ENCODE measurements at regions not wholly inside any gene's neighbourhood (a gene's known extent, or its start where the extent isn't known, plus 50 kb on each side); places are given as distances from the start of the nearest gene placed in this dataset.

- H3K9me3 ChIP-seq, result no peaks in the 10 kb centered on the region
- no peak overlapping the region for H3K4me3 ChIP-seq
- ATAC-seq (ENCODE audit: insufficient number of reproducible peaks, low FRiP score, low read depth), result no peak
- TF ChIP-seq, protein P1, sequence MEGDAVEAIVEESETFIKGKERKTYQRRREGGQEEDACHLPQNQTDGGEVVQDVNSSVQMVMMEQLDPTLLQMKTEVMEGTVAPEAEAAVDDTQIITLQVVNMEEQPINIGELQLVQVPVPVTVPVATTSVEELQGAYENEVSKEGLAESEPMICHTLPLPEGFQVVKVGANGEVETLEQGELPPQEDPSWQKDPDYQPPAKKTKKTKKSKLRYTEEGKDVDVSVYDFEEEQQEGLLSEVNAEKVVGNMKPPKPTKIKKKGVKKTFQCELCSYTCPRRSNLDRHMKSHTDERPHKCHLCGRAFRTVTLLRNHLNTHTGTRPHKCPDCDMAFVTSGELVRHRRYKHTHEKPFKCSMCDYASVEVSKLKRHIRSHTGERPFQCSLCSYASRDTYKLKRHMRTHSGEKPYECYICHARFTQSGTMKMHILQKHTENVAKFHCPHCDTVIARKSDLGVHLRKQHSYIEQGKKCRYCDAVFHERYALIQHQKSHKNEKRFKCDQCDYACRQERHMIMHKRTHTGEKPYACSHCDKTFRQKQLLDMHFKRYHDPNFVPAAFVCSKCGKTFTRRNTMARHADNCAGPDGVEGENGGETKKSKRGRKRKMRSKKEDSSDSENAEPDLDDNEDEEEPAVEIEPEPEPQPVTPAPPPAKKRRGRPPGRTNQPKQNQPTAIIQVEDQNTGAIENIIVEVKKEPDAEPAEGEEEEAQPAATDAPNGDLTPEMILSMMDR (IDR thresholded peaks at IDR 0.05), result no peak
- H3K36me3 ChIP-seq, result no peaks in the 10 kb centered on the region
- DNase-seq (ENCODE audit: low spot score), result no peak
- no peaks in the 10 kb centered on the region for H3K4me1 ChIP-seq (ENCODE audit: control insufficient read depth in 1 of 2, low read depth in 2 of 2)
- H3K27ac ChIP-seq, result no peak overlapping the region
- H3K27me3 ChIP-seq (replicated peaks; ENCODE audit: insufficient read depth), result no peaks in the 10 kb centered on the region
These were observed 651.8 kb downstream of the SEMA5A start for GRCh38 chr5:8894031-8894430.

DNA sequence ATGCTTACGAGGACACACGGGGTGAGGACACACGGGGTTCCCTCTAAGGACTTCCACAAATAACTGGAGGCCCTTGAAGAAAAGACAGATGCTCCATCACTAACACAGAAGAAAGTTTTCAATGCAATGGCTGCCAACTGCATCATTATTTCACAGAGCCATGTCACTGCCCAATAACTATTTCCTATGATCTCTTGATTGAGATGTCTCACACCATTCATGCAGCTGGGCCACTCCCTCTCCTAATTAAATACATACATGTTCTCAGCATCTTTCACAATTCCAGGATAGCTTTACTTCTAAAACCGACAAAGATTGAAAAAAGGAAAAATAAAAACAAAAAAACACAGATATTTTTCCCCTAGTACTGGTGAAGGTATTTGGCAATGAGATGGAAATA lies 650.8 kb downstream of the SEMA5A start:
- Histone ChIP-seq H3K27ac (no peak overlapping the region), H3K27me3 (replicated peaks; ENCODE audit: insufficient read depth) (no peaks in the 10 kb centered on the region), H3K4me1 (ENCODE audit: control insufficient read depth in 1 of 2, low read depth in 2 of 2) (no peaks in the 10 kb centered on the region), H3K4me3 (no peak overlapping the region), H3K36me3 (no peaks in the 10 kb centered on the region), H3K9me3 (no peaks in the 10 kb centered on the region)
- no peak for DNase-seq (ENCODE audit: low spot score)
- TF ChIP-seq, protein P1 (IDR thresholded peaks at IDR 0.05), result no peak
- ATAC-seq (ENCODE audit: insufficient number of reproducible peaks, low FRiP score, low read depth), result no peak

DNA sequence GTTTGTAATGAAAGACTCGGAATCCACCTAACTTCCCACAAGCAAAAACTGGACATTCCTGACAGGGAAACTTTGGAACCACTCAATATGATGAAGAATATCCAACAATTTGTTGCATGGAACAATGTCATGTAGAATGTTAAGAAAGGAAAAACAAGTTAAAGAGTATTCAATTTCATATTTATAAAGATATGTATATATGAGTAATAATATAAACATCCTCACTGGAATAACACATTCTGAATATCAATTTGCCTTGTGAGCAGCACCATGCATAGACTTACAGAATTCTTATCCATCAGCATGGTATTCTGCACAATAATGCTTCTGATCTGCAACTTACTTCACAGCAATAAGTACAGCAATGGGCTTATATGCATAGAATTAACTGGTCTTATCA lies 650.3 kb downstream of the SEMA5A start:
- no peak overlapping the region for H3K4me3 ChIP-seq
- ATAC-seq (ENCODE audit: insufficient number of reproducible peaks, low FRiP score, low read depth), result no peak
- H3K9me3 ChIP-seq, result no peaks in the 10 kb centered on the region

DNA sequence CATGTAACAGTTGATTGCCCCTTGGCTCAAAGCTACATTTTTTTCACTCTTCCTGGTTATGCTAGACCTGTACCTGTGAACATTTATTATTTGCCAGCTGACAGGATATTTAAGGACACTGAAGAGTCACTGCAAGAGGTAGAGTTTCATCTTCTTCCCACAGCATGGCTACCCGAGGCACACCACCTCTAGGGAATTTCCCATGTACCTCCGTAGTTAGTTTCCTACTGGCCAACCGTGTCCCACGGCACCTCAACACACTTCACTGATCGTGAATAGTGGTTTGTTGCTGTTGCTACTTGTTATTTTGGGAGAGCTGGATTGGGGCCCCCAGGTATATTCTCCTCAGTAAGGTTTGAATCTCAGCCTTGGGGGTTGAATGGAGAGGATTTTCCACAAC lies 648.6 kb downstream of the SEMA5A start:
- TF ChIP-seq, protein P1 (IDR thresholded peaks at IDR 0.05), result no peak
- no peak overlapping the region for H3K27ac ChIP-seq
- no peaks in the 10 kb centered on the region for H3K36me3 ChIP-seq
- ATAC-seq (ENCODE audit: insufficient number of reproducible peaks, low FRiP score, low read depth) (no peak), DNase-seq (ENCODE audit: low spot score) (no peak)
- H3K4me3 ChIP-seq, result no peak overlapping the region
- no peaks in the 10 kb centered on the region for H3K27me3 ChIP-seq (replicated peaks; ENCODE audit: insufficient read depth)
- no peaks in the 10 kb centered on the region for H3K9me3 ChIP-seq
- no peaks in the 10 kb centered on the region for H3K4me1 ChIP-seq (ENCODE audit: control insufficient read depth in 1 of 2, low read depth in 2 of 2)

More for the DNA sequence above, 650.3 kb downstream of the SEMA5A start:
- Histone ChIP-seq H3K27ac (no peak overlapping the region), H3K27me3 (replicated peaks; ENCODE audit: insufficient read depth) (no peaks in the 10 kb centered on the region), H3K4me1 (ENCODE audit: control insufficient read depth in 1 of 2, low read depth in 2 of 2) (no peaks in the 10 kb centered on the region), H3K36me3 (no peaks in the 10 kb centered on the region)
- DNase-seq (ENCODE audit: low spot score), result no peak
- TF ChIP-seq, protein P1 (IDR thresholded peaks at IDR 0.05), result no peak

DNA sequence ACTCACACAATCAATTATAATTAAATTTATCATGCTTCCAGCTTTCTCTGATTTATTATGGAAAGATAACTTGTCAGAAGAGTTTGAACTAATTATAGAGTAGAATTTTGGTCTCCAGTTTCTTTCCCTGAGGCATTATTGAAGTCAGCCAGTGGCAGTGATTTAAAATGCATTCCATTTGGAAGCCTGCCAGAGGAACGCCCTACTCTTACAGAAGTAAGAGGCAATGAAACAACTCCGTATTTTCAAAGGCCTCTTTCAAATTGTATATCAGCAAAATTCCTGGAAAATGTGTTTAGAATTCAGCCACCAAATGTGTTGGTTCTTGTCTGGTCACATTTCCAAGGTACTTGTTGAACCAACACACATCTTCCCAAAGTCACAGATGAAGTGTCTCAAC lies 640.9 kb downstream of the SEMA5A start:
- no peaks in the 10 kb centered on the region for H3K4me1 ChIP-seq (ENCODE audit: control insufficient read depth in 1 of 2, low read depth in 2 of 2)
- ATAC-seq (ENCODE audit: insufficient number of reproducible peaks, low FRiP score, low read depth), result no peak
- no peaks in the 10 kb centered on the region for H3K9me3 ChIP-seq
- H3K27me3 ChIP-seq (replicated peaks; ENCODE audit: insufficient read depth), result no peaks in the 10 kb centered on the region
- no peaks in the 10 kb centered on the region for H3K36me3 ChIP-seq
- no peak overlapping the region for H3K4me3 ChIP-seq
- TF ChIP-seq, protein P1 (IDR thresholded peaks at IDR 0.05), result no peak
- DNase-seq (ENCODE audit: low spot score), result no peak
- H3K27ac ChIP-seq, result no peak overlapping the region

All from thoracic aorta (tissue), 2 donors.